HG03196 (cell line): ENCODE measurements at regions not wholly inside any gene's neighbourhood (a gene's known extent, or its start where the extent isn't known, plus 50 kb on each side); places are given as distances from the start of the nearest gene placed in this dataset.
A peak's percentile ranks its signal among the peaks of the same experiment; 100 is the strongest.
"Not testable (repeated sequence)": the region's sequence is repeated elsewhere in the genome, so short reads cannot be mapped to it uniquely, and the experiment has no call there.

Experiments used
- ATAC-seq: cut with Tn5 transposase; IDR thresholded peaks from one replicate; pipeline ENCODE4 v1.9.1; 2021; ENCODE audit not compliant: unreplicated experiment

- not testable (repeated sequence) for ATAC-seq
Measured at GRCh38 chr9:62833323-62834200, 1643.7 kb downstream of the SPATA31A7 start.

- ATAC-seq = peak; percentile 15
Measured at GRCh38 chr9:62837254-62837911, 1647.5 kb downstream of the SPATA31A7 start.

GRCh38 chr9:62838024-62838718 lies 1648.3 kb downstream of the SPATA31A7 start:
- ATAC-seq = peak; percentile 100

GRCh38 chr9:62839168-62839567 lies 1649.3 kb downstream of the SPATA31A7 start:
- ATAC-seq = not testable (repeated sequence)

GRCh38 chr9:62843145-62843544 lies 1653.3 kb downstream of the SPATA31A7 start:
- ATAC-seq = not testable (repeated sequence)

- not testable (repeated sequence) for ATAC-seq
Measured at GRCh38 chr9:62843706-62844290, 1654.0 kb downstream of the SPATA31A7 start.

- ATAC-seq = not testable (repeated sequence)
Measured at GRCh38 chr9:62844681-62845185, 1654.9 kb downstream of the SPATA31A7 start.

- ATAC-seq = not testable (repeated sequence)
Measured at GRCh38 chr9:62848258-62848657, 1658.4 kb downstream of the SPATA31A7 start.

- ATAC-seq = not testable (repeated sequence)
Measured at GRCh38 chr9:62849991-62850390, 1660.2 kb downstream of the SPATA31A7 start.

GRCh38 chr9:62857280-62857679 lies 1667.4 kb downstream of the SPATA31A7 start:
- ATAC-seq = not testable (repeated sequence)

- ATAC-seq = not testable (repeated sequence)
Measured at GRCh38 chr9:62858240-62858639, 1668.4 kb downstream of the SPATA31A7 start.

- ATAC-seq = not testable (repeated sequence)
Measured at GRCh38 chr9:62860939-62861860, 1671.4 kb downstream of the SPATA31A7 start.

- ATAC-seq = not testable (repeated sequence)
Measured at GRCh38 chr9:62862180-62862579, 1672.3 kb downstream of the SPATA31A7 start.

- ATAC-seq = not testable (repeated sequence)
Measured at GRCh38 chr9:62863319-62863718, 1673.5 kb downstream of the SPATA31A7 start.

- ATAC-seq = not testable (repeated sequence)
Measured at GRCh38 chr9:62863867-62864266, 1674.0 kb downstream of the SPATA31A7 start.

- ATAC-seq = not testable (repeated sequence)
Measured at GRCh38 chr9:62864481-62865469, 1674.9 kb downstream of the SPATA31A7 start.

GRCh38 chr9:62869061-62869460 lies 1679.2 kb downstream of the SPATA31A7 start:
- not testable (repeated sequence) for ATAC-seq

- not testable (repeated sequence) for ATAC-seq
Measured at GRCh38 chr9:62871765-62872164, 1681.9 kb downstream of the SPATA31A7 start.
